Effector memory CD4-positive, alpha-beta T cell (primary cell): ENCODE measurements at regions not wholly inside any gene's neighbourhood (a gene's known extent, or its start where the extent isn't known, plus 50 kb on each side); places are given as distances from the start of the nearest gene placed in this dataset.

ENCODE experiments used
- DNase-seq, 3 donors: peaks; one replicate each; pipeline ENCODE4 v3.0.0-alpha.2; 2020
- H3K27ac ChIP-seq: 2 replicates; pipeline ENCODE4 v1.7.0; 2013; ENCODE audit warnings: mild to moderate bottlenecking, low read length, moderate library complexity; ENCODE audit not compliant: insufficient read depth, poor library complexity, severe bottlenecking
- H3K27me3 ChIP-seq: replicated peaks from 2 replicates; pipeline ENCODE4 v1.7.0; 2013; ENCODE audit warnings: mild to moderate bottlenecking, low read length; ENCODE audit not compliant: insufficient read depth, control insufficient read depth, poor library complexity, severe bottlenecking
- H3K36me3 ChIP-seq: 2 replicates; pipeline ENCODE4 v1.7.0; 2013; ENCODE audit warnings: mild to moderate bottlenecking, low read length, moderate library complexity; ENCODE audit not compliant: control insufficient read depth, insufficient read depth
- H3K4me1 ChIP-seq: 2 replicates; pipeline ENCODE4 v1.7.0; 2013; ENCODE audit warnings: low read length, mild to moderate bottlenecking; ENCODE audit not compliant: control insufficient read depth, insufficient read depth, poor library complexity, severe bottlenecking
- H3K4me3 ChIP-seq: 2 replicates; pipeline ENCODE4 v1.7.0; 2013; ENCODE audit warnings: low read length, low read depth, mild to moderate bottlenecking; ENCODE audit not compliant: insufficient read depth, poor library complexity, severe bottlenecking
- H3K9me3 ChIP-seq: 2 replicates; pipeline ENCODE4 v1.7.0; 2013; ENCODE audit warnings: mild to moderate bottlenecking, low read length, moderate library complexity; ENCODE audit not compliant: control insufficient read depth

DNA sequence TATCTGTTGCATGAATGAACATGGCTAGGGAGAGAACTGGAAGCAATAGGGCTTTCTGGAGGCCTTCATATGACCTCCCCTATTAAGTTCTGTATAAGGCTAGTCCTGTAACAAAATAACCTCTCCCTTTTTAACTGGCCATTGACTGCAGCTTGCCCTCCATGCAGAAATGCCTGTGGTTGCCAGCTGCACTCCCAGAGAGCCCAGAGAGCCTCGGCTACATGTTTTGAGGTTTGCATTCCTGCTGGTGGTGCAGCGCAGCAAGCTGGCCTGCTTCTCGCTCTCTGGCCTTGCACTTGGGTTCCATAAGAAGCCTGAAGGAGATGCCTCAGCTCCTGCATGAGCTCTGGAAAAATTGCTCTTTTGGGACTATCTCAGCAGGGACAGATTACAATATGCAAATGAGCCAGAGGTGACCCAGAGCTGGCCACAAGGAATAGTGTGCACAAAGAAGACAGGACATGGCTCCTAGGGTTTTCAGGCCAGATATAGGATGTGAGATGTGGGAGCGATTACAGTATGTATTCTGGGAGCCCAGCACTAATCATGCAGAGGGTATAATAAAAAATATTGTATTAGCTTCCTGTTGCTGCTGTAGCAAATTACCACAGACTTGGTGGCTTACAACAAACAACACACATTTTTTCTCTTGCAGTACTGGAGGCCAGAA is 186.7 kb downstream of the INSIG2 start:
- no peak for DNase-seq
- no peaks in the 10 kb centered on the region for H3K9me3 ChIP-seq
- no peak overlapping the region for H3K4me3 ChIP-seq

DNA sequence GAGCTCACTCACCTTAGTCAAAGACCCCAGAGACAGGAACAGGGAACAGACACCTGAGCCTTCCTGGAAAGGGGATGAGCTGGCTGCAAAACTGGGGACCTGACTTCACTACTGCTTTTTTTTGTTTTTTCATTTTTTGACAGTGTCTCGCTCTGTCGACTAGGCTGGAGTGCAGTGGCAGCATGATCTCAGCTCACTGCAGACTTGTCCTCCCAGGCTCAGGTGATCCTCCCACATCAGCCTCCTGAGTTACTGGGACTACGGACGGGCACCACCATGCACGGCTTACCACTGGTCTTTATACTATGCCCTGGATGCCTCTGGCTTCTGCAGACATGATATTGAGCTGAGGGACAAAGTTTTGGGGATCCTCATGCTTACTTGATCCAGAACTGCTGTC is 184.1 kb downstream of the INSIG2 start:
- no peak overlapping the region for H3K4me3 ChIP-seq
- no peaks in the 10 kb centered on the region for H3K4me1 ChIP-seq
- H3K36me3 ChIP-seq: no peaks in the 10 kb centered on the region
- H3K27me3 ChIP-seq: no peaks in the 10 kb centered on the region
- H3K9me3 ChIP-seq: no peaks in the 10 kb centered on the region
- no peak overlapping the region for H3K27ac ChIP-seq
- no peak for DNase-seq

More for the DNA sequence above, 186.7 kb downstream of the INSIG2 start:
- Histone ChIP-seq H3K36me3 (no peaks in the 10 kb centered on the region), H3K4me1 (no peaks in the 10 kb centered on the region), H3K27ac (no peak overlapping the region), H3K27me3 (no peaks in the 10 kb centered on the region)

DNA sequence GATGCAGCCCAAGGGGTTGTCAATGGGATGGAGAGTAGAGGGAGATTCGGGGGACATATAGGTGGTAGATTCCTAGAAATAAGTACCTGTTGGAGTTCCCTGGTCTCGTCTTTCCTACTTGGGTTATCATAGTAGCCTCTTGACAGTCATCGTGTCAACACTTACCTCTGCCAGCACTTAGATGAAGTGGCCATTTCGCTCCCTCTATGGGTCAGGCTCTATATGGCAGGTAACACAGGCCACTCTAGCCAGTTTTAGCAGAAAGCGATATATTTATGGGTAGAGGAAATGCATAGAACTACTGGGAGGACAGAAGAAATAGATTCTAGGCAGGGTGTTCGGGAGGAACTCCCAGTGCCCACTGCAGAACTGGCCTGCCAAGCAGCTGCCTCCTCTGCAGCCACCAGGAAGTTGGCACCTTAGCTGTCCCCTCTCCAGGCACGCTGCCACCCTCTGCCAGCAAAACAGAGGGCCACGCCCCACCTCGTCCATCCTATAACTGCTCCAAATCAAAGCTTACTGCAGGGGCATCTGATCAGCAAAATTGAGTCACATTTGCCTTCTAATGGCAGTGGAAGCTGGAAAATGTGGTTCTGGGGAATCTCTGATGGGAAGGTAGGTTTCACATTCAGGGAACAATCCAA is 181.3 kb downstream of the INSIG2 start:
- H3K27ac ChIP-seq: no peak overlapping the region
- no peaks in the 10 kb centered on the region for H3K4me1 ChIP-seq
- H3K36me3 ChIP-seq: no peaks in the 10 kb centered on the region
- no peak overlapping the region for H3K4me3 ChIP-seq
- DNase-seq: no peak
- no peaks in the 10 kb centered on the region for H3K9me3 ChIP-seq
- no peaks in the 10 kb centered on the region for H3K27me3 ChIP-seq

DNA sequence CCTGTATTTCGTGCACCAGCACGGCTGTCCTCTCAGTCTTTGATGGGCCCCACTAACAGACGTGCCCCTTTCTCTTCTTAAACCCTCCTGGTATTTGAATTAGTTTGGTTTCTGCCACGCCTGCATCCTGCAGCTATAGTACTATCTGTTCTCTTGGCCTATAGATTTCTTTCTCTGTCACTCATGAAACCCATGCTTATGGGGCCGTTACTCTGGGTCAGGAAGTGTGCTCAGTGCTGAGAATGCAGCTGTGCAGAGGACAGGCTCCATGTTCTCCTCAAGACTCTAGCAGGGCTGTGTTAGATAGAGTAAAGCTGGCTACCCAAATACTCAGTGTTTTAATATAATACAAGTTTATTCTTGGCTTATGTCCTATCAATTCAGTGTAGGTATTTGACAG is 180.0 kb downstream of the INSIG2 start:
- Histone ChIP-seq H3K27ac (no peak overlapping the region), H3K36me3 (no peaks in the 10 kb centered on the region), H3K4me3 (no peak overlapping the region), H3K4me1 (no peaks in the 10 kb centered on the region), H3K9me3 (no peaks in the 10 kb centered on the region), H3K27me3 (no peaks in the 10 kb centered on the region)
- DNase-seq: no peak

DNA sequence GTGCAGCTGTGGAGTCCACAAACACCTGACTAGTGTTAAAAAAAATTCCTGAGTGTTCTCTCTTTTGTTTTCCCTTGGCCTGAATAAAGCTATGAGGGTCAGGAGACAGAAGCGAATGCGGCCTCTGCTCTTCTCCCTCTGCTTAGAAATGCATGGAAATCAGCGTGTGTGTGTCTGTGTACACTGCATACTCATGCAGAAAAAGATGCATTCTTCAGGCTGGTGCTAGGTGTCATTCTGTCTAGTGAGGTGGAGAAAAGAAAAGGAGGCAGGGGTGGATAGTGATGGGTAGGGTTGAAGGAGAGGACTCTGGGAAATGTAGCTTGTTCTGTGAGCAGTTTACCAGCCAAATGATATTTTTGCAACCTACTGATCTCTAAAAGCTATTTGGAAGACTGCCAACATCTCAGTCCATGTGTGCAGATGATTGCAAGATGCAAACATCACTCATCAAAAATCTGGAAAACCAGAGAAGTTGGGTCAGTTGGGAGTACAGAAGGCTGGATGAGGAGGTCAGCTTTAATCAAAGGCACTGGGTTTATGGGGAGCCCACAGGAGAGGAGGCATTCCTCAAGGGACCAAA is 177.7 kb downstream of the INSIG2 start:
- Histone ChIP-seq H3K4me1 (no peaks in the 10 kb centered on the region), H3K9me3 (no peaks in the 10 kb centered on the region), H3K36me3 (no peaks in the 10 kb centered on the region), H3K27ac (no peak overlapping the region), H3K4me3 (no peak overlapping the region), H3K27me3 (no peaks in the 10 kb centered on the region)
- DNase-seq: no peak

DNA sequence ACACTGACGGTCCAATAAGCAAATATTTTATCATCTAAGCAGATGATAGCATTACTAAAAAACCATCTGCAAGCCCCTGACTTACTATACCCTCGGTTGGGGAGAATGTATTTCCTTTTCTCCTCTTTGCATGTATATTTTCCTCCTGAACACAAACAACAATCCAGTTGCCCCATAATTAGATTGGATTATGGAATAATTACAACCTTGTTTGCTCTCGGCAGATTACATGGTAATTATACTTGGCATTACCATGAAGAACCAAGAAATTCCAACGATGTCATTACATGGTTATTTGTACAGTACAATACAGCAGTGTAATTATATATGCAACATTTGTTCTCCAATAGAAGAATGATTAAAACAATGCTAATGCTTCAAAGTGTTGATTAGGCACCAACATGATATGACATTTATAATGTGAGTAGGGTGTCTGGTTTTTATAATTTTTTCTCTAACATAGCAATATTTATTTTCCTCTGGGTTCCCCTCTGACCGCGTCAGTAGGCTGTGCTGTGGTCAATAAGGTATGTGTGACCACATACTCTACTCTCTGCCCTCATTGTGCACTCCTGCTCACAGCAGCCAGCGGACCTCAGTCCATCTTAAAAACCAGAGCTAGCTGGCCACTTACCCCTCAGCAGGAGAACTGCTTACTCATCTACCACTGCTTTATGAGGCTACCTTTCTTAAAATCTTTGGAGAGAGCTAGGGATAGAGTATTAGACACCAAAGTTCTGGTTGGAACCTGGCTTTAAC is 176.1 kb downstream of the INSIG2 start:
- H3K4me3 ChIP-seq: no peak overlapping the region
- no peak for DNase-seq
- H3K36me3 ChIP-seq: no peaks in the 10 kb centered on the region
- no peaks in the 10 kb centered on the region for H3K4me1 ChIP-seq
- no peak overlapping the region for H3K27ac ChIP-seq
- H3K27me3 ChIP-seq: peaks cover 8% of the 10 kb centered on the region
- no peaks in the 10 kb centered on the region for H3K9me3 ChIP-seq

DNA sequence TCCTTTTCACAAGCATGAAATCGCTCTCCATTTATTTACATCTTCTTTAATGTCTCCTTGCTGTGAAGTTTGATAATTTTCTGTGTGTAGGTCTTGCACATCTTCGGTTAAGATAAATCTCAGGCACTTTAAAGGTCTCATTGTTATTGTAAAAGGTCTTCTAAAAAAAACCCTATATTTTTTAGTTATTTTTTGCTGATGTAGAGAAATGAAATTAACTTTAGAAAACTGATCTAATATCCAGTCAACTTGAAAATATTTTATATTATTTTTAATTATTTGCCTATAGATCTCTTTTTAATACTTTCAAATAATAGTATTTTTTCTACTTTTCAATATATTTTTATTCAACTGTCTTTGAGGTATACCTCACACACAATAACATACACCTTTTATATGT is 169.4 kb downstream of the INSIG2 start:
- Histone ChIP-seq H3K27me3 (peaks cover 8% of the 10 kb centered on the region), H3K4me1 (no peaks in the 10 kb centered on the region), H3K9me3 (no peaks in the 10 kb centered on the region), H3K27ac (no peak overlapping the region), H3K36me3 (no peaks in the 10 kb centered on the region), H3K4me3 (no peak overlapping the region)
- no peak for DNase-seq

DNA sequence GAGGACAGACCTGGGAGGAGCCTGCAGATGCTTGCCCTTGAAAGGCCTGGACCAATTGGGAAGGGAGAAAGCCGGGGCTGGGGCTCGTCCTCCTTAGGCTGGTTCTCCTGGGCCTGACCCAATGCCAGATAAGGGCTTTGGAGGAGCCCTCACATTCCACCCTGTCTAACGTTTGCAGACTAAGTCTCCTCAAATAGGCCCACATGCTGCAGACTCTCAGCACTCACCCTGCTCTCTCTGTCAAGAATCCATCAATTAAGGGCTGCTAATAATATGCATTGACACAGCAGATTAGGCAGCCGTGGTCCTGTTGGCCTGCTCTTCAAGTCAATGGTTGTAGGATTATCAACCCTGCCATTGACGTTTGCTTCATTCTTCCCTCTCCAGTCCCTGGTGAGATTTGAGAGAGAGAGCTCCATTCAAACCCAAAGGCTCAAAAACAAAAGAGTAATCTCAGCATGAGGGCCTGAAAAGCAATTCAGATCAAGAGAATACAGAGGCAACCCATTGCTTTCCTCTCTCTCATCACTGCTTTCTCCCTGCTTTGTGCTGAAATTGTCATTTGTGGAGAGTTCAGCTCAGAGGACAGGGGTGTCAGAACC is 167.6 kb downstream of the INSIG2 start:
- Histone ChIP-seq H3K27ac (no peak overlapping the region), H3K4me1 (no peaks in the 10 kb centered on the region), H3K4me3 (no peak overlapping the region), H3K27me3 (peaks cover 8% of the 10 kb centered on the region), H3K9me3 (no peaks in the 10 kb centered on the region), H3K36me3 (no peaks in the 10 kb centered on the region)
- DNase-seq: no peak

DNA sequence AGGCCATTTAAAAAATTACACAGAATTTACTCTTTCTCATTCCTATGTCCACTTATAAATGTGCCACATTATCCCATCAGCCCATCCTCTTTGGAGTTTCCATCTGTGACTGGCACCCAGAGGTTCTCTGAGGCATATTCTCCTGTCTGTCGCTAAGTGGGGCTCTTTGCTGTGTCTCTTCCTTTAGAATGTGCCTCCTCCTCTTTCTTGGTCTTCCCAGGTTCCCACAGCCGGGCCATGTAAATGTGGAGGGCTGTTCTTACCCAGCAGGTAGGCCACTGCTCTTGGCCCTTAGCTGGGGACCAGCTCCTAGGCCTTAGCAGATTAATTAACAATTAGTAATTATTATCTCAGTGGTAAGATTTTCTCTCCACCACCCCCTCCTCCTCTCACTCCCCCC is 167.0 kb downstream of the INSIG2 start:
- no peak for DNase-seq
- no peak overlapping the region for H3K4me3 ChIP-seq
- H3K4me1 ChIP-seq: no peaks in the 10 kb centered on the region
- peaks cover 6% of the 10 kb centered on the region for H3K27me3 ChIP-seq
- no peaks in the 10 kb centered on the region for H3K36me3 ChIP-seq
- no peak overlapping the region for H3K27ac ChIP-seq
- no peaks in the 10 kb centered on the region for H3K9me3 ChIP-seq
